WERI-Rb-1 (cell line): ENCODE measurements at regions not wholly inside any gene's neighbourhood (a gene's known extent, or its start where the extent isn't known, plus 50 kb on each side); places are given as distances from the start of the nearest gene placed in this dataset.

Experiments used
- DNase-seq: peaks from one replicate; pipeline ENCODE4 v3.0.0-alpha.2; 2020
- H3K27ac ChIP-seq: fragments of 250-450 bp; sonication (Bioruptor Pico); 2 replicates; pipeline ENCODE4 v1.5.1; 2020; ENCODE audit warnings: mild to moderate bottlenecking, moderate library complexity
- H3K27me3 ChIP-seq: fragments of 250-450 bp; sonication (Bioruptor Pico); 2 replicates; pipeline ENCODE4 v1.5.1; 2021; ENCODE audit warnings: mild to moderate bottlenecking, low read depth, moderate library complexity; ENCODE audit not compliant: insufficient read depth, severe bottlenecking
- H3K36me3 ChIP-seq: fragments of 250-450 bp; sonication (Bioruptor Pico); 2 replicates; pipeline ENCODE4 v1.5.1; 2020; ENCODE audit warnings: mild to moderate bottlenecking, moderate library complexity
- H3K4me3 ChIP-seq: 2 replicates; pipeline ENCODE4 v1.5.1; 2011; ENCODE audit warnings: low read depth, mild to moderate bottlenecking, control low read depth, low read length
- H3K9me3 ChIP-seq: fragments of 250-450 bp; sonication (Bioruptor Pico); 2 replicates; pipeline ENCODE4 v1.5.1; 2021; ENCODE audit warnings: mild to moderate bottlenecking, moderate library complexity; ENCODE audit not compliant: severe bottlenecking
- TF ChIP-seq, protein P1 (sequence below): IDR thresholded peaks from 2 replicates; pipeline ENCODE4 v1.5.1; 2011; ENCODE audit warnings: low read depth, mild to moderate bottlenecking, control low read depth, inconsistent platforms, low read length

DNA sequence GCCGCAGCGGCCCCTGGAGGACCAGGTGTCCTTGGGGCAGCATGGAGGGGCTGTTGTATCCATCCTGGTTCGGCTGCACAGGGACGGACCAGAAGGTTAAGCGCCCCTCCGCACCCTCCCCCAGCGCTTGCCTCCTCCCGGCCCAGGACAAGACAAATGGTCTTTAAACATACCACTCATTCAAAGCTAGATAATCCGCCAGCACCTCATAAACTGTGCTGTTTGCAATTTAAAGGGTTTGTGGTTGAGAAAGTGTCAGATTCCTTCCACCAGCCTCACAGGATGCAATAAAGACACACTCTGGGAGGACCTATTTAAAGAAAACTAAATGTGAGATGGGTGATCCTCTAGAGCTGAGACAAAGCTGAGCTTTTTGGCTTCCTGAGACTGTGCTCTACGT lies 426.2 kb upstream of the EEF2KMT start:
- Histone ChIP-seq H3K36me3 (no peaks in the 10 kb centered on the region), H3K27ac (no peak overlapping the region), H3K9me3 (peaks cover 2% of the 10 kb centered on the region), H3K4me3 (no peak overlapping the region), H3K27me3 (no peaks in the 10 kb centered on the region)
- DNase-seq, result peak; percentile 48
- TF ChIP-seq, protein P1, sequence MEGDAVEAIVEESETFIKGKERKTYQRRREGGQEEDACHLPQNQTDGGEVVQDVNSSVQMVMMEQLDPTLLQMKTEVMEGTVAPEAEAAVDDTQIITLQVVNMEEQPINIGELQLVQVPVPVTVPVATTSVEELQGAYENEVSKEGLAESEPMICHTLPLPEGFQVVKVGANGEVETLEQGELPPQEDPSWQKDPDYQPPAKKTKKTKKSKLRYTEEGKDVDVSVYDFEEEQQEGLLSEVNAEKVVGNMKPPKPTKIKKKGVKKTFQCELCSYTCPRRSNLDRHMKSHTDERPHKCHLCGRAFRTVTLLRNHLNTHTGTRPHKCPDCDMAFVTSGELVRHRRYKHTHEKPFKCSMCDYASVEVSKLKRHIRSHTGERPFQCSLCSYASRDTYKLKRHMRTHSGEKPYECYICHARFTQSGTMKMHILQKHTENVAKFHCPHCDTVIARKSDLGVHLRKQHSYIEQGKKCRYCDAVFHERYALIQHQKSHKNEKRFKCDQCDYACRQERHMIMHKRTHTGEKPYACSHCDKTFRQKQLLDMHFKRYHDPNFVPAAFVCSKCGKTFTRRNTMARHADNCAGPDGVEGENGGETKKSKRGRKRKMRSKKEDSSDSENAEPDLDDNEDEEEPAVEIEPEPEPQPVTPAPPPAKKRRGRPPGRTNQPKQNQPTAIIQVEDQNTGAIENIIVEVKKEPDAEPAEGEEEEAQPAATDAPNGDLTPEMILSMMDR, result 0 out of 2 replicates have a peak, but pooled peaks have one; percentile 2

DNA sequence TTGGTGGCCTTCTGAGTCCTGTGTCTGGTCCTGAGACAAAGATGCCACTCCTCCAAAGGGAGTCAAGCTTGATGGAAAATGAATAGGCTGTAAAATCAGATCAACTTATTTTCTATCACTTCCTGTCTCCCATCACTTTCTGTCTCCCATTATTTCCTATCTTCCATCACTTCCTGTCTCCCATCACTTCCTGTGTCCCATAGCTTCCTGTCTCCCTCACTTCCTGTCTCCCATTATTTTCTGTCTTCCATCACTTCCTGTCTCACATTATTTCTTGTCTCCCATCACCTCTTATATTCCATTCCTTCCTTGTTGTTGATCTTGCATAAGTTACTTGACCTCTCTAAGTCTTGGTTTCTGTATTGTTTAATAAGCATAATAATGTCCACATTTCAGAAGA lies 418.5 kb upstream of the EEF2KMT start:
- Histone ChIP-seq H3K36me3 (no peaks in the 10 kb centered on the region), H3K9me3 (no peaks in the 10 kb centered on the region), H3K27ac (no peak overlapping the region), H3K4me3 (no peak overlapping the region), H3K27me3 (no peaks in the 10 kb centered on the region)
- TF ChIP-seq, protein P1, result no peak
- no peak for DNase-seq

DNA sequence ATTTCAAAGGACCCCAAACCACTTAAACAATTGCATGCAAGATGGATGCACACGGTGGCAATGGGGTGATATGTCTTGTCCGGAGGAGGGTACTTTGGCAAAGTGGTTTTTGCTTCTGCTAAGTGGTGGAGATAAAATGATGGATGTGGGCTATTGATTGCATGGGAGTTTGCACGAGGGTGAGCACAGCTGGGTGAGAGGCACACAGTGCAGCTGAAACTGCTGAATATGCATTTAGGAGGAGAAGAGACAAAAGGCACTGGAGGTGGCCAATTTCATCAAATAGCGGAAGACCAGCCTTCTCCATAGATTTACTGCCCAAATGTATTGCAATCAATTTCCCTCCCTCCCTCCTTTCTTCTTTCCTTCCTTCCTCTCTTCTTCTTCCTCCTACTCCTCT lies 414.4 kb upstream of the EEF2KMT start:
- no peaks in the 10 kb centered on the region for H3K9me3 ChIP-seq
- no peaks in the 10 kb centered on the region for H3K36me3 ChIP-seq
- H3K27ac ChIP-seq, result no peak overlapping the region
- no peaks in the 10 kb centered on the region for H3K27me3 ChIP-seq
- no peak for DNase-seq
- TF ChIP-seq, protein P1, result no peak
- no peak overlapping the region for H3K4me3 ChIP-seq

DNA sequence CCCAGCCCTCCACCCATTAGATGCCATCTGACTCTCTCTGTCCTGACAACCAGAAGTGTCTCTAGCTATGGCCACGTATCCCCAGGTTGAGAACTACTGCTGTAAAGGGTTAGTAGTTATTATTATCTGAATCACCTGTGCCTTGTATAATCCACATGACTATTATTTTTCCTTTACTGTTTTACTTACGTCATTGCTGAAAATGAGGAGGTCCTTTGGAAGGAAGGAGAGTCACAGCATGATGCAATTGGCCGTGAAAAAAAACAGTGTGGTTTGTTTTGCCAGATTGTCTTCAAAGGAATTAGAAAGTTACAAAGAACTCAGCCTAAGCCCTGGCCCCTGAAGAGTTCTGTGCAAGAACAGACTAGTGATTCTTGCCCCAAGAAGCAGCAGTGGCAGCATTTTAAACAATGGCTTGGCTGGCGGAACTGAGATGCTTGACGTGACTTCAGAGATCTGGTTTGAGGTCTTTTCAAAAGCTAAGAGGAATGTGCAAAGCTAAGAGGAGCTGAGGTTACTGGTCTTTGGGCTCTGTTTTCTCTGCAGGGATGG lies 413.3 kb upstream of the EEF2KMT start:
- no peak for DNase-seq
- Histone ChIP-seq H3K36me3 (no peaks in the 10 kb centered on the region), H3K9me3 (no peaks in the 10 kb centered on the region), H3K27me3 (no peaks in the 10 kb centered on the region), H3K4me3 (no peak overlapping the region), H3K27ac (no peak overlapping the region)
- TF ChIP-seq, protein P1, result no peak

DNA sequence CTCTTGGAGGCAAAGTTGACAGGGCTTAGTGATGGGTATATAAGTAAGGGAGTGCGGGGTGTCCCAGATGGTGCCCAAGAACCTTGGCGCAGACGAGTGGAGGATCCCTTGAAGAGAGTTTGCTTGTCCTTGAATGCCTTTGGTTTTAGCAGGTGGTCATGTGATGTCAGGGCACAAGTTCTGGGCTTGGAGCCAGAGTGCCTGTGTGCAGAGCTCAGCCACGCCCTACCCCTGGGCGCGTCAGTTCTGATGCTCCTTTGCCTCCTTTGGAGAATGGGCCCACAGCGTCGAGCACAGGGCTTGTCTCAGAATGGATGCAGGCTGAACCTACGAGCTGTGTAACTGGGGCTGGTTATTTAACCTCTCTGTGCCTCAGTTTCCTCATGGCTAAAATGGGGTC lies 412.2 kb upstream of the EEF2KMT start:
- TF ChIP-seq, protein P1, result no peak
- no peaks in the 10 kb centered on the region for H3K27me3 ChIP-seq
- no peak overlapping the region for H3K27ac ChIP-seq
- no peaks in the 10 kb centered on the region for H3K36me3 ChIP-seq
- no peak overlapping the region for H3K4me3 ChIP-seq
- DNase-seq, result no peak
- H3K9me3 ChIP-seq, result no peaks in the 10 kb centered on the region

DNA sequence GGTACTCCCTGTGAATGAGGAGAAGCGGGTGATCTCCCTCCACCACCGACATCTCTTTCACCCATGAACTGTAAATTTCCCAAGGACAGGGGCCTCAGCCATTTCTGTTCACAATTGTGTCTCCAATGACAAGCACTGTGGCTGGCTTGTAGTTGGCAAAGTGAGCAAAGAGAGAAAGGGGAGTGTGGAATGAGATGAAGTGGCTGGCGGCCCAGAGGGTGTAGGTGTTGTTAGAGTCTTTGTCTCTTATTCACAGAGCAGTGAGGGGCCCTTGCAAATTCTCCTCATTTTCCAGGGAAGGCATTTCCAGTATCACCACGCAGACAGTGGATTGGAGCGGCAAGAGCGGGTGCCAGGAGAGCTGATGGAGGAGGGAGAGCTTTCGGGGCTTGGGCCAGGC lies 411.7 kb upstream of the EEF2KMT start:
- Histone ChIP-seq H3K4me3 (no peak overlapping the region), H3K27ac (no peak overlapping the region), H3K36me3 (no peaks in the 10 kb centered on the region), H3K9me3 (no peaks in the 10 kb centered on the region), H3K27me3 (no peaks in the 10 kb centered on the region)
- TF ChIP-seq, protein P1, result no peak
- DNase-seq, result no peak
